Hepatocyte (in vitro differentiated cells): ENCODE measurements at regions not wholly inside any gene's neighbourhood (a gene's known extent, or its start where the extent isn't known, plus 50 kb on each side); places are given as distances from the start of the nearest gene placed in this dataset.

ENCODE experiments used
- DNase-seq: peaks from one replicate; pipeline ENCODE4 v3.0.0-alpha.2; 2016; ENCODE audit warnings: low spot score
- H2AFZ ChIP-seq: fragments of 200-600 bp; sonication (generic); 2 replicates; pipeline ENCODE4 v1.6.0; 2016; ENCODE audit warnings: antibody characterized with exemption, mild to moderate bottlenecking
- H3K27ac ChIP-seq: fragments of 200-600 bp; sonication (generic); 2 replicates; pipeline ENCODE4 v1.5.1; 2016; ENCODE audit warnings: mild to moderate bottlenecking
- H3K27me3 ChIP-seq: fragments of 200-600 bp; sonication (generic); 2 replicates; pipeline ENCODE4 v1.6.1; 2016
- H3K36me3 ChIP-seq: fragments of 200-600 bp; sonication (generic); replicated peaks from 2 replicates; pipeline ENCODE4 v1.5.1; 2016; ENCODE audit warnings: low read depth; ENCODE audit not compliant: insufficient read depth
- H3K4me1 ChIP-seq: fragments of 200-600 bp; sonication (generic); 2 replicates; pipeline ENCODE4 v1.5.1; 2016; ENCODE audit warnings: mild to moderate bottlenecking, moderate library complexity; ENCODE audit not compliant: insufficient read depth
- H3K4me2 ChIP-seq: fragments of 200-600 bp; sonication (generic); 2 replicates; pipeline ENCODE4 v1.6.0; 2016
- H3K4me3 ChIP-seq: fragments of 200-600 bp; sonication (generic); 2 replicates; pipeline ENCODE4 v1.5.1; 2016; ENCODE audit warnings: mild to moderate bottlenecking
- H3K79me2 ChIP-seq: fragments of 200-600 bp; sonication (generic); 2 replicates; pipeline ENCODE4 v1.6.0; 2017; ENCODE audit warnings: mild to moderate bottlenecking
- H3K9me2 ChIP-seq: fragments of 200-600 bp; sonication (generic); replicated peaks from 2 replicates; pipeline ENCODE4 v1.6.0; 2017; ENCODE audit warnings: mild to moderate bottlenecking; ENCODE audit not compliant: insufficient read depth
- H3K9me3 ChIP-seq: fragments of 200-600 bp; sonication (generic); 2 replicates; pipeline ENCODE4 v1.5.1; 2016; ENCODE audit warnings: low read depth, mild to moderate bottlenecking
- H4K20me1 ChIP-seq: fragments of 200-600 bp; sonication (generic); 2 replicates; pipeline ENCODE4 v1.6.0; 2016; ENCODE audit warnings: mild to moderate bottlenecking; ENCODE audit not compliant: insufficient read depth, poor library complexity, severe bottlenecking
- CTCF ChIP-seq: fragments of 200-600 bp; sonication (generic); IDR thresholded peaks from 2 replicates; pipeline ENCODE4 v1.5.1; 2016; ENCODE audit warnings: antibody characterized with exemption, mild to moderate bottlenecking; ENCODE audit not compliant: poor library complexity
- EZH2 ChIP-seq: fragments of 200-600 bp; sonication (generic); IDR thresholded peaks from 2 replicates; pipeline ENCODE4 v1.6.1; 2016; ENCODE audit warnings: antibody characterized with exemption, mild to moderate bottlenecking, borderline replicate concordance
- EZH2phosphoT487 ChIP-seq: fragments of 200-600 bp; sonication (generic); IDR thresholded peaks from one replicate; pipeline ENCODE4 v1.6.1; 2018; ENCODE audit warnings: antibody characterized with exemption, mild to moderate bottlenecking, low read depth, moderate library complexity; ENCODE audit not compliant: unreplicated experiment, severe bottlenecking
- WGBS: methylation state at CpG from one replicate; pipeline ENCODE4 v1.1.6; 2016; ENCODE audit warnings: low lambda C conversion rate; ENCODE audit errors: missing lambda C conversion rate; 5-methylcytosine and 5-hydroxymethylcytosine counted together

- Histone ChIP-seq H3K9me2 (no peaks in the 10 kb centered on the region), H3K4me3 (no peak overlapping the region), H3K27ac (no peak overlapping the region), H3K36me3 (no peaks in the 10 kb centered on the region), H3K27me3 (no peaks in the 10 kb centered on the region), H3K9me3 (no peaks in the 10 kb centered on the region), H3K79me2 (no peaks in the 10 kb centered on the region), H4K20me1 (no peaks in the 10 kb centered on the region), H3K4me2 (no peak overlapping the region), H2AFZ (peak overlapping the region; percentile 25), H3K4me1 (no peaks in the 10 kb centered on the region)
- DNase-seq, result no peak
- WGBS, result 27% methylated on average over 2 of the region's 2 CpGs
- TF ChIP-seq EZH2 (no peak), CTCF (no peak), EZH2phosphoT487 (no peak)
These were observed 910.4 kb downstream of the METTL15 start for GRCh38 chr11:29018631-29019030.

GRCh38 chr11:29017941-29018340, 909.8 kb downstream of the METTL15 start:
- WGBS, result 96% methylated on average over 2 of the region's 2 CpGs
- Histone ChIP-seq H4K20me1 (no peaks in the 10 kb centered on the region), H2AFZ (no peak overlapping the region), H3K79me2 (no peaks in the 10 kb centered on the region), H3K4me2 (no peak overlapping the region), H3K27me3 (no peaks in the 10 kb centered on the region), H3K36me3 (no peaks in the 10 kb centered on the region), H3K4me1 (no peaks in the 10 kb centered on the region), H3K4me3 (no peak overlapping the region), H3K9me2 (no peaks in the 10 kb centered on the region), H3K27ac (no peak overlapping the region), H3K9me3 (no peaks in the 10 kb centered on the region)
- TF ChIP-seq EZH2, result no peak
- no peak for TF ChIP-seq EZH2phosphoT487
- TF ChIP-seq CTCF, result no peak
- no peak for DNase-seq

- H3K4me2 ChIP-seq, result no peak overlapping the region
- no peak overlapping the region for H3K4me3 ChIP-seq
- WGBS, result 33% methylated on average over 2 of the region's 2 CpGs
- no peak overlapping the region for H3K27ac ChIP-seq
- no peaks in the 10 kb centered on the region for H3K4me1 ChIP-seq
- H3K9me2 ChIP-seq, result no peaks in the 10 kb centered on the region
- H2AFZ ChIP-seq, result no peak overlapping the region
- H3K79me2 ChIP-seq, result no peaks in the 10 kb centered on the region
- no peaks in the 10 kb centered on the region for H4K20me1 ChIP-seq
- no peaks in the 10 kb centered on the region for H3K27me3 ChIP-seq
- no peaks in the 10 kb centered on the region for H3K9me3 ChIP-seq
- no peak for DNase-seq
- no peak for TF ChIP-seq CTCF
- no peak for TF ChIP-seq EZH2
- TF ChIP-seq EZH2phosphoT487, result no peak
- no peaks in the 10 kb centered on the region for H3K36me3 ChIP-seq
These were observed 904.3 kb downstream of the METTL15 start for GRCh38 chr11:29012507-29012906.

- TF ChIP-seq CTCF (no peak), EZH2phosphoT487 (no peak), EZH2 (no peak)
- H3K27me3 ChIP-seq, result no peaks in the 10 kb centered on the region
- H3K36me3 ChIP-seq, result no peaks in the 10 kb centered on the region
- no peaks in the 10 kb centered on the region for H3K79me2 ChIP-seq
- no peak overlapping the region for H3K27ac ChIP-seq
- no peak overlapping the region for H2AFZ ChIP-seq
- H3K9me3 ChIP-seq, result no peaks in the 10 kb centered on the region
- no peaks in the 10 kb centered on the region for H3K4me1 ChIP-seq
- no peaks in the 10 kb centered on the region for H4K20me1 ChIP-seq
- no peak overlapping the region for H3K4me2 ChIP-seq
- DNase-seq, result no peak
- no peaks in the 10 kb centered on the region for H3K9me2 ChIP-seq
- H3K4me3 ChIP-seq, result no peak overlapping the region
These were observed 901.2 kb downstream of the METTL15 start for GRCh38 chr11:29009426-29009825.
